B cell (primary cell): ENCODE measurements at regions not wholly inside any gene's neighbourhood (a gene's known extent, or its start where the extent isn't known, plus 50 kb on each side); places are given as distances from the start of the nearest gene placed in this dataset.

ENCODE experiments used
- ATAC-seq: fragments of 200-7000 bp; cut with Tn5 transposase; one replicate; pipeline ENCODE4 v1.10.0; 2021; ENCODE audit warnings: low read depth, mild to moderate bottlenecking, moderate number of reproducible peaks, moderate library complexity
- CTCF ChIA-PET: fragments of 350-600 bp; sonication (Branson Sonifier 250); formaldehyde crosslinking; loops from one replicate; lab custom pipeline; 2021; ENCODE audit warnings: antibody characterized with exemption, inconsistent platforms; lab: Charles Lee
- POLR2A ChIA-PET: fragments of 350-600 bp; sonication (Branson Sonifier 250); formaldehyde crosslinking; loops from one replicate; lab custom pipeline; 2021; ENCODE audit warnings: antibody characterized with exemption; lab: Charles Lee
- DNase-seq: peaks from one replicate; pipeline ENCODE4 v3.0.0; 2013
- H2AFZ ChIP-seq: 2 replicates; pipeline ENCODE4 v1.6.1; 2012; ENCODE audit warnings: mild to moderate bottlenecking, low read depth, low read length; ENCODE audit not compliant: insufficient read depth, poor library complexity, severe bottlenecking
- H3K27ac ChIP-seq, 2 donors: 1 replicate in 1 of 2; 2 replicates in 1 of 2; pipeline ENCODE4 v1.5.1; 2012 to 2013; ENCODE audit warnings: low read length in 2 of 2, mild to moderate bottlenecking in 2 of 2, moderate library complexity in 1 of 2
- H3K27me3 ChIP-seq, 4 experiments: fragments of 200-600 bp in 1 of 4; sonication (generic) in 1 of 4; replicated peaks in 1 of 4; 1 replicate in 2 of 4; 2 replicates in 2 of 4; pipeline versions ENCODE4 v1.6.1 to v1.7.0; 2013 to 2016; ENCODE audit warnings: low read length in 3 of 4, mild to moderate bottlenecking in 2 of 4, mixed read lengths in 1 of 4, moderate library complexity in 1 of 4; ENCODE audit not compliant: insufficient read depth in 4 of 4, control insufficient read depth in 3 of 4; ENCODE audit errors: control extremely low read depth in 1 of 4
- H3K36me3 ChIP-seq, 2 experiments: replicated peaks in 1 of 2; 1 replicate in 1 of 2; 2 replicates in 1 of 2; pipeline versions ENCODE4 v1.6.1 to v1.7.1; 2013; ENCODE audit warnings: low read length in 1 of 2; ENCODE audit not compliant: insufficient read depth in 2 of 2, control insufficient read depth in 1 of 2; ENCODE audit errors: control extremely low read depth in 1 of 2, extremely low read depth in 1 of 2
- H3K4me1 ChIP-seq, 2 donors: fragments of 200-600 bp in 1 of 2; sonication (generic) in 1 of 2; 1 replicate in 1 of 2; 2 replicates in 1 of 2; pipeline versions ENCODE4 v1.5.1 to v1.6.1; 2013 to 2017; ENCODE audit warnings: low read length in 2 of 2; ENCODE audit not compliant: control insufficient read depth in 2 of 2, insufficient read depth in 2 of 2
- H3K4me2 ChIP-seq: replicated peaks from 2 replicates; pipeline ENCODE3; 2012; ENCODE audit warnings: mild to moderate bottlenecking, low read depth, low read length; ENCODE audit not compliant: poor library complexity, severe bottlenecking
- H3K4me3 ChIP-seq, 5 experiments: fragments of 200-600 bp in 1 of 5; sonication (generic) in 1 of 5; 1 replicate in 3 of 5; 2 replicates in 2 of 5; pipeline versions ENCODE4 v1.5.1 to v1.7.0; 2011 to 2016; ENCODE audit warnings: low read length in 4 of 5, mild to moderate bottlenecking in 4 of 5, low read depth in 2 of 5, control low read depth in 1 of 5, moderate library complexity in 1 of 5; ENCODE audit not compliant: insufficient read depth in 1 of 5; ENCODE audit errors: control extremely low read depth in 1 of 5, extremely low read depth in 1 of 5
- H3K79me2 ChIP-seq: fragments of 200-600 bp; sonication (generic); one replicate; pipeline ENCODE4 v1.6.0; 2016; ENCODE audit warnings: low read length; ENCODE audit not compliant: control insufficient read depth, insufficient read depth
- H3K9ac ChIP-seq: fragments of 200-600 bp; sonication (generic); 2 replicates; pipeline ENCODE4 v1.6.1; 2017; ENCODE audit warnings: mild to moderate bottlenecking, low read length, moderate library complexity
- H3K9me3 ChIP-seq, 3 donors: one replicate each; pipeline versions ENCODE4 v1.6.1 to v1.7.1; 2013; ENCODE audit warnings: low read length in 2 of 3; ENCODE audit not compliant: control insufficient read depth in 2 of 3, insufficient read depth in 1 of 3; ENCODE audit errors: control extremely low read depth in 1 of 3
- H4K20me1 ChIP-seq: 2 replicates; pipeline ENCODE4 v1.6.0; 2012; ENCODE audit warnings: mild to moderate bottlenecking, low read length; ENCODE audit not compliant: insufficient read depth, control insufficient read depth, poor library complexity, severe bottlenecking
- H3K27ac Mint-ChIP-seq: one replicate; pipeline ENCODE4 v1.8.0; 2021; ENCODE audit warnings: mixed read lengths
- H3K27me3 Mint-ChIP-seq: one replicate; pipeline ENCODE4 v1.8.0; 2021; ENCODE audit warnings: mixed read lengths
- H3K4me1 Mint-ChIP-seq: one replicate; pipeline ENCODE4 v1.8.0; 2021; ENCODE audit warnings: mixed read lengths
- H3K4me3 Mint-ChIP-seq: one replicate; pipeline ENCODE4 v1.8.0; 2021; ENCODE audit warnings: mixed read lengths
- H3K9me3 Mint-ChIP-seq: one replicate; pipeline ENCODE4 v1.8.0; 2022; ENCODE audit warnings: mixed read lengths; ENCODE audit not compliant: insufficient read depth
- EZH2 ChIP-seq: IDR thresholded peaks from 2 replicates; pipeline ENCODE4 v1.6.1; 2012; ENCODE audit warnings: borderline replicate concordance, low read depth, mild to moderate bottlenecking, moderate library complexity, low read length; ENCODE audit not compliant: insufficient read depth, poor library complexity, severe bottlenecking
- WGBS: methylation state at CpG from one replicate; pipeline ENCODE4 v1.1.5; 2013; ENCODE audit warnings: missing lambda C conversion rate; ENCODE audit not compliant: insufficient coverage; 5-methylcytosine and 5-hydroxymethylcytosine counted together
- intact Hi-C: fragments of 100-400 bp; cut with micrococcal nuclease; formaldehyde crosslinking; loops from one replicate; pipeline ENCODE4 v1.10.0; 2022
- TF ChIP-seq, protein P1 (sequence below): fragments of 200-600 bp; IDR thresholded peaks from one replicate; pipeline ENCODE4 v1.8.0; 2022; ENCODE audit warnings: antibody characterized with exemption, mild to moderate bottlenecking

DNA sequence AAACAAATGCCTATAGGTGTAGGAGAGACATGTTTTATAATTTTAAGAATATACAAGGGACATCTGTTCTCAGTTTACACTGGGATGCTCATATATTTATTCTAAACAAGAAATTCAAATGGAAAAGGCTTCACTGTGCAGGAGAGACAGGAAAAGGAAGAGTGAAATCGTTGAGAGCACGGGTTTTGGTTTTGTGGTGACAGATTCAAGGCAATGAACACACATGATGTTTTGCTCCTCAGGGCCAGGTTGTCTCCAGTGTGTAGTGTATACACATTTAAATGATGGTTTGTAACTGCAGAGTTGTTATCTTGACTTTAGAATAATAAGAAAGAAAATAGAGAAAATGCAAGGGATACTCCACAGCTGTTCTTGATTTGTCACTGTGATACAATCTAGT, 73.7 kb downstream of the S1PR1 start:
- H3K4me3 ChIP-seq = peak overlapping the region in 1 of 5 experiments; percentile 60
- H2AFZ ChIP-seq = no peak overlapping the region
- ATAC-seq = no peak
- peaks cover 73% of the 10 kb centered on the region for H3K4me1 Mint-ChIP-seq
- H3K9me3 ChIP-seq = no peaks in the 10 kb centered on the region
- peaks cover 0 to 4% of the 10 kb centered on the region in 2 experiments for H3K36me3 ChIP-seq
- H3K27me3 Mint-ChIP-seq = no peaks in the 10 kb centered on the region
- TF ChIP-seq EZH2 = no peak
- 0% methylated on average over 2 of the region's 2 CpGs for WGBS
- H3K79me2 ChIP-seq = peaks cover 5% of the 10 kb centered on the region
- DNase-seq = peak; percentile 37
- H3K4me3 Mint-ChIP-seq = peak overlapping the region; percentile 86
- peak overlapping the region; percentile 86 to 97 for H3K27ac ChIP-seq
- H4K20me1 ChIP-seq = no peaks in the 10 kb centered on the region
- no peak overlapping the region for H3K9ac ChIP-seq
- H3K9me3 Mint-ChIP-seq = no peaks in the 10 kb centered on the region
- CTCF ChIA-PET = interaction anchor here (0.6 to 7.2 kb wide), 14 partner anchors 8 to 416 kb away, joined by 3 to 144 read pairs (median 8); partner anchors contain the start of genes EXTL2 and SLC30A7
- H3K27me3 ChIP-seq = no peaks in the 10 kb centered on the region
- intact Hi-C loops = no loop called here
- peak overlapping the region; percentile 81 for H3K4me2 ChIP-seq
- POLR2A ChIA-PET = interaction anchor here (1.8 kb wide), 1 partner anchor 74 kb away, joined by 6 read pairs; no protein-coding TSS in a partner anchor
- H3K27ac Mint-ChIP-seq = peak overlapping the region; percentile 91
- peaks cover 58 to 67% of the 10 kb centered on the region in 2 donors for H3K4me1 ChIP-seq

DNA sequence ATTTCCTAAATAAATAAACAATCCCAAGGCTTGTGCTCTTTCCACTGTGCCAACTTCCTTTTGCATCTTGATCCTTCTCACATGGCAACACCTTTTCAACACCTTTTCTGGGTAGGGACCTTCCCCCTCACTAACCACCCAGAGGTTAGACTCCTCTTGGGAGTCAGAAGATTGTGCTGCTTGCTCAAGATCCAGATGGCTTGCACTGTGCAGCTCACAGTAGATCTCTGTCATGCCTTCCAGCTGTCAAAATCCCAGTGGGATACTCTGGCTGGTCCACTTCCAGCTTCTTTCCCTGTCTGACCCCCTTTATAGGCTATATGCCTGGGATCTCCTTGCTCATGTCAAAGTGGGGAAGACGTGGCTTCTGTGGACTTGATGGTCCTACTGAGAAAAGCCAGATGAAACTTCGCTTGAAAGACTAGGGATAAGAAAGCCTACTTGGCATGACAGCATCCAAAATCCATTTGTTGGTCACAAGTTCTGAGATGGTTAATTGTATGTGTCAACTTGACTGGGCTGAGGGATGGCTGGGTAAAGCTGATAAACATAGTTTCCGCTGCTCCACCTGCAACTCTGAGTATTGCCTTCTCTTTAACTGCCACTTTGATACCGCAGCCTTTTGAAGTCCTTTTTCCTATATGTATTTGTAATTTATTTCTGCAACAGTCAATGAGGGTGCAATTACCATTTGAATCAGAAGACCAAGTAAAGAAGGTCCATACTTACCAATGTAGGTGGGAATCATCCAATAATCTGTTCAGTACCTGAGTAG, 74.5 kb downstream of the S1PR1 start:
- no peak overlapping the region for H3K4me3 ChIP-seq
- ATAC-seq = no peak
- intact Hi-C loops = no loop called here
- no peaks in the 10 kb centered on the region for H3K9me3 Mint-ChIP-seq
- no peak for DNase-seq
- H3K27me3 Mint-ChIP-seq = no peaks in the 10 kb centered on the region
- H3K36me3 ChIP-seq = no peaks in the 10 kb centered on the region
- 100% methylated on average over 2 of the region's 4 CpGs for WGBS
- peak overlapping the region; percentile 83 for H3K27ac Mint-ChIP-seq
- H3K4me1 Mint-ChIP-seq = peaks cover 72% of the 10 kb centered on the region
- H3K9ac ChIP-seq = no peak overlapping the region
- no peak overlapping the region for H3K4me2 ChIP-seq
- H3K9me3 ChIP-seq = no peaks in the 10 kb centered on the region
- no peaks in the 10 kb centered on the region for H3K27me3 ChIP-seq
- H2AFZ ChIP-seq = no peak overlapping the region
- H3K4me1 ChIP-seq = peaks cover 58 to 67% of the 10 kb centered on the region in 2 donors
- H3K79me2 ChIP-seq = peaks cover 5% of the 10 kb centered on the region
- ChIA-PET CTCF (interaction anchor here (2.5 to 7.2 kb wide), 4 partner anchors 23 to 126 kb away, joined by 11 to 144 read pairs (median 58); no protein-coding TSS in a partner anchor), POLR2A (interaction anchor here (0.9 kb wide), 1 partner anchor 46 kb away, joined by 3 read pairs; no protein-coding TSS in a partner anchor)
- no peaks in the 10 kb centered on the region for H4K20me1 ChIP-seq
- no peak overlapping the region for H3K4me3 Mint-ChIP-seq
- TF ChIP-seq EZH2 = no peak
- TF ChIP-seq, protein P1, sequence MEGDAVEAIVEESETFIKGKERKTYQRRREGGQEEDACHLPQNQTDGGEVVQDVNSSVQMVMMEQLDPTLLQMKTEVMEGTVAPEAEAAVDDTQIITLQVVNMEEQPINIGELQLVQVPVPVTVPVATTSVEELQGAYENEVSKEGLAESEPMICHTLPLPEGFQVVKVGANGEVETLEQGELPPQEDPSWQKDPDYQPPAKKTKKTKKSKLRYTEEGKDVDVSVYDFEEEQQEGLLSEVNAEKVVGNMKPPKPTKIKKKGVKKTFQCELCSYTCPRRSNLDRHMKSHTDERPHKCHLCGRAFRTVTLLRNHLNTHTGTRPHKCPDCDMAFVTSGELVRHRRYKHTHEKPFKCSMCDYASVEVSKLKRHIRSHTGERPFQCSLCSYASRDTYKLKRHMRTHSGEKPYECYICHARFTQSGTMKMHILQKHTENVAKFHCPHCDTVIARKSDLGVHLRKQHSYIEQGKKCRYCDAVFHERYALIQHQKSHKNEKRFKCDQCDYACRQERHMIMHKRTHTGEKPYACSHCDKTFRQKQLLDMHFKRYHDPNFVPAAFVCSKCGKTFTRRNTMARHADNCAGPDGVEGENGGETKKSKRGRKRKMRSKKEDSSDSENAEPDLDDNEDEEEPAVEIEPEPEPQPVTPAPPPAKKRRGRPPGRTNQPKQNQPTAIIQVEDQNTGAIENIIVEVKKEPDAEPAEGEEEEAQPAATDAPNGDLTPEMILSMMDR = no peak
- H3K27ac ChIP-seq = no peak overlapping the region
